HUES64 (cell line): ENCODE measurements at regions not wholly inside any gene's neighbourhood (a gene's known extent, or its start where the extent isn't known, plus 50 kb on each side); places are given as distances from the start of the nearest gene placed in this dataset.
A peak's percentile ranks its signal among the peaks of the same experiment; 100 is the strongest.
"Not testable (repeated sequence)": the region's sequence is repeated elsewhere in the genome, so short reads cannot be mapped to it uniquely, and the experiment has no call there.

Source experiments
- H3K27ac ChIP-seq: 2 replicates; pipeline ENCODE4 v1.7.0; 2013; ENCODE audit warnings: low read depth, low read length, inconsistent platforms
- H3K27me3 ChIP-seq: 2 replicates; pipeline ENCODE4 v1.6.1; 2013; ENCODE audit warnings: mild to moderate bottlenecking, low read length; ENCODE audit not compliant: insufficient read depth
- H3K36me3 ChIP-seq: 2 replicates; pipeline ENCODE4 v1.6.1; 2013; ENCODE audit warnings: mild to moderate bottlenecking, low read length; ENCODE audit not compliant: insufficient read depth
- H3K4me1 ChIP-seq: 2 replicates; pipeline ENCODE4 v1.6.1; 2013; ENCODE audit warnings: mild to moderate bottlenecking, low read length, moderate library complexity; ENCODE audit not compliant: insufficient read depth
- H3K4me3 ChIP-seq: 2 replicates; pipeline ENCODE4 v1.5.1; 2013; ENCODE audit warnings: mild to moderate bottlenecking, low read length, moderate library complexity
- H3K9ac ChIP-seq: 2 replicates; pipeline ENCODE4 v1.6.1; 2013; ENCODE audit warnings: mild to moderate bottlenecking, low read depth, low read length
- H3K9me3 ChIP-seq: 2 replicates; pipeline ENCODE4 v1.6.1; 2013; ENCODE audit warnings: low read depth, low read length; ENCODE audit not compliant: insufficient read depth
- WGBS: fragments of 150-250, 120-280 bp; methylation state at CpG from one replicate; pipeline ENCODE4 v1.1.7; 2013; ENCODE audit warnings: missing lambda C conversion rate; 5-methylcytosine and 5-hydroxymethylcytosine counted together

DNA sequence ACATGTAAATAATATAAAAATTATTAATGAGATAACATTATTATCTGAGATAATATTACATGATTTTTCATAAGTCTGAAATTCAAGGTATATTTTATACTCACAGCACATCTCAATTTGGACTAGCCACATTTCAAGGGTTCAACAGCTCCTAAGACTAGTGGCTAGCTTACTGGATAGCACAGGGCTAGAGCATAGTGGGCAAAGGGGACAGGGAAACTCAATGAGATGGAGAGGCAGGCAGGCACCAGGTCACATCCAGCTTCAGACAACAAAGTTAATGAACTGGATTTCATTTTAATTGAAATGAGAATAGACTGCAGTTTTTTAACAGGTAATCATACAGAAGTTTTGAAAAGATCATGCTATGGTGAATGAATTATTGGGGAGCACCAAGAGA, 137.4 kb downstream of the NBPF8 start:
- H3K9me3 ChIP-seq, H3K27ac ChIP-seq, H3K36me3 ChIP-seq, H3K27me3 ChIP-seq, H3K4me1 ChIP-seq, H3K4me3 ChIP-seq, H3K9ac ChIP-seq: not testable (repeated sequence)

DNA sequence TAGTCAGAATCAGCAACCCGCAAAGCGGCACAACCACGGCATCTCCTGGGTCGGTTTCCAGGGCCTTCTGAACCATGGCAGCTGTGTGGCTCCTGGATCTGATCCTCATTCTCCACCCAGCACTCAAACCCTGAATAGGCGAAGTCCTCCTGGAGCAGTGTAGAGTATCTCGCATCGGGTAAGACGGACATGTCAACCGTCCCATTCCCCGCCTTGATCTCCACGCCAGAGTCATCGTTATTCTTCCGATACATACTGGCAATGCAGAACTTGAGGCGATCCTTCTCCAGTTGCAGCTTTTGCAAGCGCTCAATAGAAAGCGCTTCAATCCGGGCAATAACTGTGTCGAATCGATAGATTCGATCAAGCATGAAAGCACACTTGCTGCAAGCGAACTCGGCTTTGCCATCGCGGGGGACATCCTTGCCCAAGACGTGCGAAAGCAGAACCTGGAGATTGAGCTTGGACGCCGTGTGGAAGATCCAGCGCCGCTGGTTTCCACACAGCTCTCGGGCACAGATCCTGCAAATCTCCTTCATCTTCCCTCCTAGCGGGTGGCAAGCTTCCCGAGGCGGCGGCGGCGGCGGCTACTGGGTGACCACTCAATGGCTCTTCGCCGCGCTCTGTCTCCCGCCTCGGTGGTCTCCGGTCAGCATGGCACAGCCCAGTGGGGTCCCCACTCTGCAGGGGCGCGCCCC, 142.9 kb downstream of the NBPF8 start:
- H3K36me3 ChIP-seq, H3K27ac ChIP-seq, H3K9me3 ChIP-seq, H3K27me3 ChIP-seq, H3K4me1 ChIP-seq, H3K9ac ChIP-seq: not testable (repeated sequence)
- peak overlapping the region; percentile 59 for H3K4me3 ChIP-seq
- no CpG with 5 or more reads among the region's 46 CpGs for WGBS

DNA sequence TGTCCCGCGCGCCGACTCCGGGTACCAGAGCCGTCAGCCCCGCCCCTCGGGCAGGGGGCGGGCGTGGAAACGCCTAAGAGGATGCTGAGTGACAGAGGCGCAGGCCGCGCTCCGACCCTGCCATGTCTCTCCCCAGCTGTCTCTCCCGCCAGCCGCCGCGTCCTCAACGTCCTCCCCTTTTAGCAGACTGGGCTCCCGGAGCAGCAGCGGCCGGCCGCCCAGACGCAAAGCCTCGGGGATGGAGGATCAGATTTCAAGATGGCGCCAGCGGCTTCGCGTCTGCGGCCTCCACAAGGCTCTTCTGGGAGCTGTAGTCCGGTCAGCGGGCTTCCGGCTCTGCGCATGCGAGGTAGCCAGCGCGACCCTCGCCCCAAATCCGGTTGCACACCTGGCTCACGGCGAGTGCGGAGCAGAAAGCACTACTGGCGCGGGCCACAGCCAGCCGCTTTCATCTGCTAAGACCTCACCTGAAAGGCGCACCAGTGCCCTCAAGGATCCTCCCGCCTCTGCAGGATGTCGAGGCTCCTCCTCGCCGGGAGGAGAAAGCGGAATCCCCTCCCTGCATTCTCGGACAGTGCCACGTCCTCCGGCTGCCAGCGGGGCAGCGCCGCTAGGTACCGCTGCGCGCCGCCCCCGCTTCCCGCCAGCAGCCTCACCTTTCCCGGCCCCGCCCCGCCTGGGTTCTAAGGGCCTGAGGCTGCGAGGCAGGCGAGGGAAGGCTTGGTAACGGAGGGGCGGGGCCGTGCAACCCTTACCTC, 143.6 kb downstream of the NBPF8 start:
- H3K4me1 ChIP-seq, H3K9me3 ChIP-seq, H3K27me3 ChIP-seq, H3K36me3 ChIP-seq: not testable (repeated sequence)
- WGBS: 0% methylated on average over 23 of the region's 72 CpGs
- peak overlapping the region; percentile 88; the same call in 1 of the 2 replicates for H3K27ac ChIP-seq
- peak overlapping the region; percentile 77 for H3K9ac ChIP-seq
- H3K4me3 ChIP-seq: peak overlapping the region; percentile 66

DNA sequence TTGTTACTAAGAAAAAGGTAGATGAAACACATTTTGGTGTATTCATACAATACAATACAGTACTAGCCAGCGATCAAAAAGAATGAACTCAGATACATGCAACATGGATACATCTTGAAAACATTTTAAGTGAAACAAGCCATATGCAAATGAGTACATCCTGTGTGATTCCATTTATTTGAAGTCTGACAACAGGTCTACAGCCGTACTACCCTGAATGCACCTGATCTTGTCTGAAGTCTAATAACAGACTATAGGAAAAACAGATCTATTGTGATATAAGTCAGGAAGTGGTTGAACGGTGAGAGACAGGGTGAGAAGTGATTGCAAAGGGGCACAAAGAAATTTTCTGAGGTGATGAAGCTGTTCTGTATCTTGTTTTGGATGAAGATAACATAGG, 146.9 kb downstream of the NBPF8 start:
- 100% methylated on average over 1 of the region's 3 CpGs for WGBS
- not testable (repeated sequence) for H3K27ac ChIP-seq, H3K9me3 ChIP-seq, H3K27me3 ChIP-seq, H3K4me1 ChIP-seq, H3K36me3 ChIP-seq, H3K4me3 ChIP-seq, H3K9ac ChIP-seq

DNA sequence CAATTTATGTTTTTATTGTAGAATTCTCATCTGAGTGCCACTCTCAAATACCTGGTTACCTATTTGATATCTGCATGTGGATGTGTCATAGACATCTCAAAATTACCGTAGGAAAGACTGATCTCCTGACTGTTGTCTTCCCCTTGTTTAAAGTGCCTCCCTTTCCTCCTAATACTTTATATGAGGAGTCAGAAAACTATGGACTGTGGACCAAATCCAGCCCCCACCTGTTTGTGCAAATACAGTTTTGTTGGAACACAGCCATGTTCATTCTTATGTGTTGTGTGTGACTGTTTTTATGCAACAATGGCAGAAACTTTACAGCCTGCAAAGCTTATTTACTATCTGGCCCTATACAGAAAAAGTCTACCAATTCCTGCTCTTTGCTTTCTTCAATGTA, 150.6 kb downstream of the NBPF8 start:
- H3K27ac ChIP-seq, H3K9ac ChIP-seq, H3K4me3 ChIP-seq, H3K4me1 ChIP-seq, H3K9me3 ChIP-seq, H3K27me3 ChIP-seq, H3K36me3 ChIP-seq: not testable (repeated sequence)
- WGBS: no CpG with 5 or more reads among the region's 1 CpG

DNA sequence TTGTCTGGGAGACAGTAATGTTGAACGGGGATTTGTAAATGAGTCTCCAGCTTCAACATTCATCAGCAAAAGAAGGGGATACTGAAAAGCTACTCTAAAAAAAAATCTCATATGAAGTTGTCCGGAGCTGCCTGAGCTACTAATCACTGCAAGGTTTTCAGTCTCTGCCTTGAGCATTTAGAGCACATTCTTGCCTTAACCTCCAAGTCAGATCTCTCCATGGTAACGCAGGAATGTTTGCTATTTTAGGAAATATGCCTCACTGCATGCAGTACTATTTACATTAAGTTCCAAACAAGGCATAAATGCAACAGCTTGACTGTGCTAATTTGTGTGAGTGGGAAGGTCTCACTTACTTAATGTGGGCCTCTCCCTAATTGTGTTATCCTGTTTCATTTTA, 152.8 kb downstream of the NBPF8 start:
- H3K27ac ChIP-seq, H3K4me1 ChIP-seq, H3K9ac ChIP-seq, H3K4me3 ChIP-seq, H3K27me3 ChIP-seq, H3K36me3 ChIP-seq, H3K9me3 ChIP-seq: not testable (repeated sequence)
- WGBS: no CpG with 5 or more reads among the region's 3 CpGs

DNA sequence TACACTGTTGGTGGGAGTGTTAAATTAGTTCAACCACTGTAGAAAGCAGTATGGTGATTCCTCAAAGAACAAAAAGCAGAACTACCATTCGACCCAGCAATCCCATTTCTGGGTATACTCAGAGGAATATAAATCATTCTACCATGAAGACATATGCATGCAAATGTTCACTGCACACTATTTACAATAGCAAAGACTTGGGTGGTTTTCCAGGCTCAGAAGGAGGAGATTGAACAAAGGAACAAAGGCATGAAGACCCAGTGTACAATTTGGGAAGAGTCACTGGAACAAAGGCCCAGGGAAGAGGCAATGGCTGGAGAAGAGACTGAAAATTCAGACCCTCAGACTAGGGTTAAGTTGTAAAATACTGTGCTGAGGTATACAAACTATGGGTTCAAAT, 148.5 kb upstream of the NBPF26 start:
- not testable (repeated sequence) for H3K4me3 ChIP-seq, H3K9me3 ChIP-seq, H3K36me3 ChIP-seq, H3K4me1 ChIP-seq, H3K9ac ChIP-seq, H3K27ac ChIP-seq, H3K27me3 ChIP-seq
- no CpG with 5 or more reads among the region's 1 CpG for WGBS

DNA sequence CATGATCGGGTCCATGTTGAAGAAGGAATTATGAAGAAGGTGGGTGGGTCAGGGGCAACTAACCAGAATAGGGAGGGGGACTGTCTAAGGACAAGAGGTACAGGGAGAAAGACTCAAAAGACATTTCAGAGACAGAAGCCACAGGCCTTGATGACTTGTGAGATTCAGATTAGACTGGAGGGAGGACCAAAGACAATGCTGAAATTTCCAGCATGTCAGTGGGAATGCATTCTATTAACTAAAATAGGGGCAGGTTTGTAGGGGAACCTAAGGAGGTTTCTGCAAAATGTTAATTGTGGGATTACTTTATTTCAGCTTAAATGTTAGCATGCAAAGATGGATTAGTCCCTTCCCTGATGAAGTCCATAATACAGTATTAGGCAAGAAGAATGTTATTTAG, 141.6 kb upstream of the NBPF26 start:
- not testable (repeated sequence) for H3K27ac ChIP-seq

DNA sequence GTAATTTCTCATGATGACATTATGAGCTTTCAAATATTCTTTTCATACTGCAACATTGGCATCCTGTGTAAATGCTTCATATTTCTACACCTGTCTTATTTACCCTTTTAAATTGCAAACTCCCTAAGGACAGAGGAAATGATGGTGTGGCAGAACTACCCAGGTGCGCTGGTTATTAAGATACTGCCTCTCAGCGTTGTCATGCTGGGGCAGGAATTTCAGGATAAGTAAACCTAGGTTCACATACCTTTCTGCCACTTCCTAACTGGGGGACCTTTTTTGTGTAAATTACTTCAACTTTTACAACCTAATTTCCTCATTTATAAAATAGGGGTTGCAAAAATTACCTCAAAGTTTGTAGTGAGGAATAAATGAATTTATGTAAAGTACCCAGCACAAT, 137.7 kb upstream of the NBPF26 start:
- not testable (repeated sequence) for H3K27ac ChIP-seq, H3K4me1 ChIP-seq, H3K9me3 ChIP-seq, H3K4me3 ChIP-seq, H3K9ac ChIP-seq, H3K36me3 ChIP-seq, H3K27me3 ChIP-seq
- WGBS: no CpG with 5 or more reads among the region's 2 CpGs

More for the DNA sequence above, 141.6 kb upstream of the NBPF26 start:
- H3K9ac ChIP-seq, H3K4me3 ChIP-seq, H3K4me1 ChIP-seq, H3K27me3 ChIP-seq, H3K36me3 ChIP-seq, H3K9me3 ChIP-seq: not testable (repeated sequence)
- WGBS: no CpG with 5 or more reads among the region's 1 CpG

DNA sequence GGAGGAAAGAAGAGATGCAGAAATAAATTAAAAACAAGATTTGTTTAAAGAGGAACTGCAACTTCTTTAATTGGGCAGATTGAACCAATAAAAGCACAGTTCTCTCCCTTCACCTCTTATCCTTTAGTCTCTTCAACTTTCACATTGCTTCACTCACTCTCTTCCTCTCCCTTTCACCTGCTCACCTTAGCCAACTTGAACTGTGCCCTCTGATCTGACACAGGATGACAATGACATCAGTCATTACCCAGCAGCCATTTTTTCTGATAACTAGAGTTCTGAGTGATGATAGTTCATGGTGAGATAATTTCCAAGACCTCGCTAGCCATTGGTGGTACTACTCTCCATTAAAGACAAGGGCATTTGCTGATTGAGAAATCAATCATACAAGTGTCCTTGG, 134.9 kb upstream of the NBPF26 start:
- not testable (repeated sequence) for H3K4me3 ChIP-seq, H3K9me3 ChIP-seq, H3K9ac ChIP-seq, H3K27me3 ChIP-seq, H3K4me1 ChIP-seq, H3K27ac ChIP-seq, H3K36me3 ChIP-seq
- no CpG with 5 or more reads among the region's 1 CpG for WGBS

DNA sequence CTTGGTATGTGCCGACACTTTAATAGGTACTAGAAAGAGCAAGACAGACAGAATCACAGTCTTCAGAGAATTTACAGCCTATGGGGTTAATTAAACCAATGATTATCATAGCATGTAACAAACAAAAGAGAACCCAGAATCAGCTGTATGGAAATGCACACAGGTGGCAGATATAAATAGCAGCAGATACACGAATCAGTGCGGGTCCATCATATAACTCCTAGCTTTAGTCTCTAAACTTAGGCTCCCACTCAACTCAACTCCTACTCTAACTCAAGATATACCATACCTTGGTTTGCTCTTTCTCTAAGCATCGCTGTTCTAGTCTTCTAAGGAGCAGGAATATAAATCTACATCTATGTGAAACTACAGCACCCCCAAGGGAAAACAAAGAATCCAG, 132.0 kb upstream of the NBPF26 start:
- not testable (repeated sequence) for H3K4me1 ChIP-seq, H3K9ac ChIP-seq, H3K4me3 ChIP-seq, H3K27me3 ChIP-seq, H3K27ac ChIP-seq, H3K9me3 ChIP-seq, H3K36me3 ChIP-seq
- no CpG with 5 or more reads among the region's 4 CpGs for WGBS

DNA sequence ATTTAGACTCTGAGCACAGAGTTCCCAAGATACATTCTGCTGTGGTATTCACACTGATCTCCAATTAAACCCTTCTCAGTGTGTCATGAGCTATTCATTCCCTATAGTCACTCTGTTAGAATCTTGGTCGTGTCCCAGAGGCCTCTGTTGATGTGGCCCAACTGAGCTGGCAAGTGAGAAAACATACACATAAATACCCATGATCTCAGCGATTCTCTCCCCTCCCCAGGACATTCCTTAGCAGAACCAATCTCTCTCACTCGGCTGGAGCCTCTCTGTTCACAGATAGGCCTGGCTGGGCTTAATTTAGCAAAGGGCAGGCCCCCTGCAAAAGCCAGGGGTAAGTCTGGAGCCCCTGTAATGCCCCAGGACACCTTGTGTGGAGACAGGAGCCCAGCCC, 130.8 kb upstream of the NBPF26 start:
- H3K36me3 ChIP-seq, H3K9ac ChIP-seq, H3K27ac ChIP-seq, H3K27me3 ChIP-seq, H3K9me3 ChIP-seq, H3K4me1 ChIP-seq, H3K4me3 ChIP-seq: not testable (repeated sequence)
- no CpG with 5 or more reads among the region's 3 CpGs for WGBS
